Skeletal muscle cell (primary cell): ENCODE measurements at regions not wholly inside any gene's neighbourhood (a gene's known extent, or its start where the extent isn't known, plus 50 kb on each side); places are given as distances from the start of the nearest gene placed in this dataset.

ENCODE experiments used
- DNase-seq: peaks from one replicate; pipeline ENCODE4 v3.0.0-alpha.2; 2010; ENCODE audit warnings: low read depth
- H3K4me3 ChIP-seq: 2 replicates; pipeline ENCODE4 v1.5.1; 2011; ENCODE audit warnings: low read depth, mild to moderate bottlenecking, control low read depth, low read length, moderate library complexity

DNA sequence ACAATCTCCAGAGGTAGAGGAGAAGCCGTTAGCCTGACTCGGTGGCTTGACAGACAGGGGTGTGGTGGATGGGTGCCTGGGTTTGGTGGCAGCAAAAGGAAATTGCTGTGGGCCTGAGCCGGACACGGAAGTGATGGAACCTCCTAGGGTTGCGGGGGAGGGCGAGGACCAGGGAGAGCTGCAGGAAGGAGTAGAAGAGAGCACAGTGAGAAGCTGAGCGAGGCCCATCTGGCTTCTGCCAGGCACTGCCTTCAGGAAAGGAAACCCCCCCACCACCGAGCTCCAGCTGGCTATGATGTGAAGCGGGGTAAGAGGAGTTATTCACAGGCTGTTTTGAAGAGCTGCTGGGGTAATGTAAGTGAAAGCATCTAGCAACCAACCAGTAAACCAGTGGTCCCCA, 134.6 kb downstream of the TSN start:
- no peak overlapping the region for H3K4me3 ChIP-seq
- DNase-seq = no peak

- H3K4me3 ChIP-seq = no peak overlapping the region
- DNase-seq = no peak
Measured at GRCh38 chr2:121895723-121896571, 140.5 kb downstream of the TSN start.

GRCh38 chr2:121897335-121897970, 142.0 kb downstream of the TSN start:
- no peak overlapping the region for H3K4me3 ChIP-seq
- DNase-seq = no peak

DNA sequence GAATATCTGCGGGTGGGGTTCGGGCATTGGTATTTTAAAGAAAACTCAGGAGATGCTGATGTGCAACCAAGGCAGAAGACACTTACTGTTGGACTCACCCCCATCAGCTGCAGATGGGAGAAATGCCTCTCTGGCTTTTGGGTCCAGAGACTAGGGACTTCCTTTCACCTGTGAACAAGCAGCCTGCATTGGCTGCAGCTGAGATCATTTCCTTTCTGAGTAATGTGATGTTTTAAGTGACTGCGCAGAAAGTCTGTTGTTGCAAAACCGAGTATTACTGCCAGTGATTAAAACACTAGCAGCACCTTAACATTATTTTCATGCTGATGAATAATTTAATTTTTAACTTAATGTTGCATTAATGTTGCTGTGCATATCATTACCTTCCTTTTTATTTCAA, 143.0 kb downstream of the TSN start:
- no peak for DNase-seq
- H3K4me3 ChIP-seq = no peak overlapping the region

GRCh38 chr2:121900391-121900790, 144.9 kb downstream of the TSN start:
- no peak for DNase-seq
- H3K4me3 ChIP-seq = no peak overlapping the region

GRCh38 chr2:121902171-121902591, 146.7 kb downstream of the TSN start:
- no peak overlapping the region for H3K4me3 ChIP-seq
- DNase-seq = no peak

GRCh38 chr2:121902616-121903015, 147.2 kb downstream of the TSN start:
- H3K4me3 ChIP-seq = no peak overlapping the region
- no peak for DNase-seq

- no peak overlapping the region for H3K4me3 ChIP-seq
- DNase-seq = no peak
Measured at GRCh38 chr2:121903037-121903689, 147.7 kb downstream of the TSN start.

DNA sequence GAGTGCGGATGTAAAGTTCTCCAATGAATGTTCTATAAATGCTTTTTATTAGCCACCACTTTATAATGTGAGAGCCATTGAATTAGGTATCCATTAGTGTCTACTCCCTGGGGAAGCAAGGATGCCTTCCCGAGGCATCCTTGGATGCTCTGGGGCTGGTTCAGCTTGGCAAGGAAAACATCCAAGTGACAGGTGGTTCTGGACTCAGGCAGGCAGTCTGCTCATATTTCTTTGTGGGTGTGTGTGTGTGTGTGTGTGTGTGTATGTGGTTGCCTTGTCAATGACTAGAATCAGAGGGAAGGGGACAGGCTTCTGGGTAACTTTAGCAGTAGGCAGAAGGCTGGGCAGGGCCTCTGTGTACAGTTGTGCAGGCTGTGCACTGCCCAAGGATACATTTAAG, 149.2 kb downstream of the TSN start:
- no peak overlapping the region for H3K4me3 ChIP-seq
- no peak for DNase-seq

DNA sequence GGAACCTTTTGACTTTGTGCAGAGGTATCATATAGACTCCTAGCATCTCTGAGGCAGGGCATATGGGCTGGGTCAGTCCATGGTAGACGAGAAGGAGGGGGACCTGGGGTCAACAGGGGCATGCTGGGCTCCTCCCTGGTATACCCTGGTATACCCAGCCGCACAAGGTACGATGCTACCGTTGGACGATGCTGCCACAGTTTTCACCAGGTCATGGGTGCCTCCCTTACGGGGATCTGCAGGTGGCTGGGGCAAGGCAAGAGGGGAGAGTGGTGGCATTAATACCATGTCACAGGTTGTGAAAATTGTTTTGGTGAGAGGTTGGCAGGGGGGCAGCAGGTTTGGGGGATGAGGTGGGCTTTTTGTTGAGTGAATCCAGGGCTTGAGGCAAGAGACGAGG, 149.8 kb downstream of the TSN start:
- H3K4me3 ChIP-seq = no peak overlapping the region
- DNase-seq = no peak

DNA sequence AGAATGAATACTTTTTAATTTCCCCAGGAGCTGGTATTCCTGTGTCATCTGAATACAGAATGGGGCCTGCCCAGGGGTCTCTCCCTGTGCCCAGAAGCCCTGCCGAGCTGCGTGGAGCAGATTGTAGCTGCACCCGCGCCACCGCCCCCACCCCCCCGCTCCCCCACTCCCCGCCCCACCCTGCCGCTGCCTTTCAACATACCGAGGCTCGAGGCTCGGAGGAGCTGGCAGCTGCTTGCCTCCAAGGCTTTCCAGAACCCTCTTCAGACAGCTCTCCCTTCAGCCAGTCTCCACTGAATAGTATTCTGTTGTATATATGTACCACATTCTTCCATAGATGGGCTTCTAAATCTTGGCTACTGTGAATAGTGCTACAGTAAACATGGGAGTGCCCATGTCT, 150.7 kb downstream of the TSN start:
- no peak overlapping the region for H3K4me3 ChIP-seq
- no peak for DNase-seq

DNA sequence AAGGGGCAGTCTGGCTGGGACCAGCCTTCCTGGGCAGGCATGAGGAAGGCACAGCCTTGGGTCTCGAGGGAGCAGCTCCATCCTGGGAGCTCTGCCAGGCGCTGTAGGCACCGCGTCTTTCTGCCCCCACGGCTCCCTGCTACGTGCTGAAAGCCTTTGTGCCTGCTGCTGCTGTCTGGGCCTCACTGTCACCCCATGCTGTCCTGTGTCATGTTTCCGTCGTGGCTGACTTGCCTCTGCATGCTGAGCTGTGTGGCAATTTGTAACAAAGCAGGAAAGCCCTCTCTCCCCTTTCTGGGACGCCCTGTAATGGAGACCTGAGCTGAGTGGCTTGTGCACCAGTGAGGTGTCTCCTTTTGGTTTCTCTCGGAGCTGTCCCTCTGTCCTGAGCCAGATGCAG, 152.5 kb downstream of the TSN start:
- no peak for DNase-seq
- no peak overlapping the region for H3K4me3 ChIP-seq

GRCh38 chr2:121910139-121910538, 154.7 kb downstream of the TSN start:
- H3K4me3 ChIP-seq = no peak overlapping the region
- DNase-seq = no peak

GRCh38 chr2:121911036-121911435, 155.6 kb downstream of the TSN start:
- no peak for DNase-seq
- no peak overlapping the region for H3K4me3 ChIP-seq

DNA sequence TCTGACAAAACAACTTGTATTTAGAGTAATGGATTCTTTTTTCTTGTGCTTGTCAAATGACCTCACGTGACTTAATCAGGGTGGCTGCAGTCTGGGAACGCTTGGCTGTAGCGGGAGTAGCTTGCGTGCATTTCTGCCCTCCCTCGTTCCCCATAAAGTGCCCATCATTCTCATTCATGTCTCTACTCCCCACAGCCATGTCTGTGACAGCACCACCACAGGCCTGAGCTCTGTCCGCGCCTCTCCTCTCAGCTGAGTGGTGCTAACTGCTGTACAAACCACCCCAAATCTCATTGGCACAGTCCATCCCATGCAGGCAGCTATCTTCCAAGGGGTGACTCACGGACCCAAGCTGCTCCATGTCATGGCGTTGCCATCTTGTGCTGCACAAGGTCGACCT, 161.7 kb downstream of the TSN start:
- no peak overlapping the region for H3K4me3 ChIP-seq
- DNase-seq = no peak

GRCh38 chr2:121918231-121918630, 162.8 kb downstream of the TSN start:
- no peak for DNase-seq
- no peak overlapping the region for H3K4me3 ChIP-seq

DNA sequence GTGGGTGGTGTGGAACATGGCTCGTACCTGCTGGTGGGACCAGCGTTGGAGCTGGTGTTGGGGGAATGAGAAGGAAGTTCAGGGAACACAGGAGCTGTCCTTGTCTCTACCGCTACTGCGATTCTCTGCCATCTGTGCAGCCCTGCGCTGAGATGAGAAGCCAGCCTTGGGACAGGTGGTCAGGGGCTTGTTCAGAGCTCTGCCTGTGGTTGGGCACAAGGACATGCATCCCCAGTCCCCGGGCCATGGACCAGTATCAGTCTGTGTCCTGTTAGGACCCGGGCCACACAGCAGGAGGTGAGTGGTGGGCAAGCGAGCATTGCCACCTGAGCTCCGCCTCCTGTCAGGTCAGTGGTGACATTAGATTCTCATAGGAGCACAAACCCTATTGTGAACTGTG, 164.4 kb downstream of the TSN start:
- no peak overlapping the region for H3K4me3 ChIP-seq
- no peak for DNase-seq

GRCh38 chr2:121925466-121925865, 170.0 kb downstream of the TSN start:
- DNase-seq = no peak

DNA sequence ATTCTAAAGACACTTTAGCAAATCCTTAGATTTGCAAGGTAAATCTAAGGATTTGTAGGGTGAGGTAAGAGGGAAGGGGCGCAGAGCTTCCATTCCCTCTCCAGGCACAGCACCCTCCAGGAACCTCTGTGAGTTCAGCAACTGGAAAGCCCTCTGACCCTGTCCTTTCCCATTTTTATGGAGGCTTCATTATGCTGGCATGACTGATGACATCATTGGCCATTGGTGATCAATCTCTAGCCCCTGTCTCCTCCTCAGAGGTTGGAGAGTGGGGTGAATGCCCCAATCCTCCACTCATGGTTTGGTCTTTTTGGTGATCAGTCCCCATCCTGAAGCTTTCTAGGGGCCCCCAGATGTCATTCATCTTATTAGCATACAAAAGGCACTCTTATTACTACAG, 187.8 kb downstream of the TSN start:
- DNase-seq = no peak
- H3K4me3 ChIP-seq = no peak overlapping the region

More at GRCh38 chr2:121925466-121925865, 170.0 kb downstream of the TSN start:
- no peak overlapping the region for H3K4me3 ChIP-seq

DNA sequence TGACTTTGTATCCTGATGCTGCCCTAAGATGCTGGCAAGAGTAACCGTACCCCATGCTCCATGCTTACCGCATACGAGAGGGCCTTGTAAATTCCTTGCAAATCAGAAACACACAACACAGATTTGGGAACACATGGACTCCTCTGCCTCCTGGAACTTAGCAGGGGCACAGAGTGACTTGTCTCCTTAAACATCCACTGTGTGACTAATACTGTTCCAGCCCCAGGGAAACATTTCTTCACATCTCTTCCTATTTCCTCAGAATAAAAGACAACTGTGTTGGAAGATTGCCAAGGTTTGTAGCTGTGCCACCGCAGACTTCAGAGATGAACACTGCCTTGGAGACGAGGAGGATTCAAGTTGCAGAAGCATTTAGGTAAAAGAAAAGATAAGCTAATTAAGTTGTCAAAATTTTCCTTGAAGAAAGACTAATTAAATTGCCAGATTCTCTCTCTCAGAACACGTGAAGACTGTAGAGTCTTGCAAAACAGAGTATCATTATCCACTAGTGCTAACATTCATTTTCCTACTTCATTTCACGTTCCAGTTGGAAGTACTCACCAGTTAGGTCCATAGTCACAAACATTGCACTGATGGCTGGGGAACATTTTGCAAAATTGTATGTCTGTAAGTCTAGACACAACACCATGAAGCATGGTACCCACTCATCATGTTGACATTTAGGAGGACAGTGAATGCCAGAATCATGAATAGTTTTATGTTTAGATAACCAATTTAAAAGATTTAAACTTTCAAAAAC, 188.8 kb downstream of the TSN start:
- peak; percentile 79 for DNase-seq
- no peak overlapping the region for H3K4me3 ChIP-seq
